ENCODE measurements at regions not wholly inside any gene's neighbourhood (a gene's known extent, or its start where the extent isn't known, plus 50 kb on each side); places are given as distances from the start of the nearest gene placed in this dataset.

GRCh38 chr10:33483124-33483815 lies 148.8 kb upstream of the NRP1 start:
- H4K20me1 ChIP-seq (ENCODE audit: control insufficient read depth, extremely low read depth, insufficient read depth, low read length), result no peaks in the 10 kb centered on the region
- no peak overlapping the region for H2AFZ ChIP-seq (ENCODE audit: control insufficient read depth, low read length)
- dilution Hi-C loops (cut with MboI; ENCODE audit: extremely low pct_ligation_motif_present, low sequenced_read_pairs), result no loop called here
- no peak for DNase-seq (ENCODE audit: low read depth, low spot score)
- no peaks in the 10 kb centered on the region for H3K9me3 ChIP-seq (ENCODE audit: control insufficient read depth, low read depth, low read length)
- TF ChIP-seq EZH2 (IDR thresholded peaks at IDR 0.05; ENCODE audit: low read length), result no peak
- no peak for TF ChIP-seq CTCF (optimal IDR thresholded peaks at IDR 0.05 in 1 of 3, IDR thresholded peaks at IDR 0.05 in 1 of 3, conservative IDR thresholded peaks at IDR 0.05 in 1 of 3; ENCODE audit: extremely low read depth in 1 of 3, insufficient read depth in 2 of 3, low read length in 3 of 3)
- H3K9ac ChIP-seq (ENCODE audit: control insufficient read depth, extremely low read depth, insufficient read depth, low read length), result no peak overlapping the region
- H3K4me3 ChIP-seq (ENCODE audit: control insufficient read depth in 2 of 3, extremely low read depth in 1 of 3, insufficient read depth in 2 of 3, low read depth in 1 of 3, low read length in 3 of 3), result no peak overlapping the region
- FAIRE-seq, result no peak
- H3K36me3 ChIP-seq (ENCODE audit: control insufficient read depth in 2 of 2, extremely low read depth in 1 of 2, insufficient read depth in 2 of 2, low read length in 2 of 2), result no peaks in the 10 kb centered on the region
- H3K9me1 ChIP-seq (ENCODE audit: control insufficient read depth, extremely low read depth, insufficient read depth, low read length), result no peaks in the 10 kb centered on the region
- H3K27me3 ChIP-seq (ENCODE audit: control insufficient read depth, extremely low read depth, insufficient read depth, low read length), result no peaks in the 10 kb centered on the region
- no peak overlapping the region for H3K4me2 ChIP-seq (ENCODE audit: control insufficient read depth, extremely low read depth, insufficient read depth, low read depth, low read length)
- H3K79me2 ChIP-seq (ENCODE audit: control insufficient read depth, insufficient read depth, low read length), result no peaks in the 10 kb centered on the region
- no peaks in the 10 kb centered on the region for H3K4me1 ChIP-seq (ENCODE audit: control insufficient read depth, extremely low read depth, insufficient read depth, low read length)
- H3K27ac ChIP-seq (ENCODE audit: control insufficient read depth, insufficient read depth, low read length), result no peak overlapping the region

GRCh38 chr10:33482486-33482885 lies 148.0 kb upstream of the NRP1 start:
- Histone ChIP-seq H3K9ac (ENCODE audit: control insufficient read depth, extremely low read depth, insufficient read depth, low read length) (no peak overlapping the region), H3K9me3 (ENCODE audit: control insufficient read depth, low read depth, low read length) (no peaks in the 10 kb centered on the region), H4K20me1 (ENCODE audit: control insufficient read depth, extremely low read depth, insufficient read depth, low read length) (no peaks in the 10 kb centered on the region), H3K4me2 (ENCODE audit: control insufficient read depth, extremely low read depth, insufficient read depth, low read depth, low read length) (no peak overlapping the region), H3K79me2 (ENCODE audit: control insufficient read depth, insufficient read depth, low read length) (no peaks in the 10 kb centered on the region), H3K9me1 (ENCODE audit: control insufficient read depth, extremely low read depth, insufficient read depth, low read length) (no peaks in the 10 kb centered on the region), H3K4me1 (ENCODE audit: control insufficient read depth, extremely low read depth, insufficient read depth, low read length) (no peaks in the 10 kb centered on the region), H3K27me3 (ENCODE audit: control insufficient read depth, extremely low read depth, insufficient read depth, low read length) (no peaks in the 10 kb centered on the region), H3K4me3 (ENCODE audit: control insufficient read depth in 2 of 3, extremely low read depth in 1 of 3, insufficient read depth in 2 of 3, low read depth in 1 of 3, low read length in 3 of 3) (no peak overlapping the region), H3K27ac (ENCODE audit: control insufficient read depth, insufficient read depth, low read length) (no peak overlapping the region), H3K36me3 (ENCODE audit: control insufficient read depth in 2 of 2, extremely low read depth in 1 of 2, insufficient read depth in 2 of 2, low read length in 2 of 2) (no peaks in the 10 kb centered on the region), H2AFZ (ENCODE audit: control insufficient read depth, low read length) (no peak overlapping the region)
- dilution Hi-C loops (cut with MboI; ENCODE audit: extremely low pct_ligation_motif_present, low sequenced_read_pairs), result no loop called here
- FAIRE-seq, result no peak
- no peak for DNase-seq (ENCODE audit: low read depth, low spot score)
- TF ChIP-seq CTCF (optimal IDR thresholded peaks at IDR 0.05 in 1 of 3, IDR thresholded peaks at IDR 0.05 in 1 of 3, conservative IDR thresholded peaks at IDR 0.05 in 1 of 3; ENCODE audit: extremely low read depth in 1 of 3, insufficient read depth in 2 of 3, low read length in 3 of 3), result no peak
- TF ChIP-seq EZH2 (IDR thresholded peaks at IDR 0.05; ENCODE audit: low read length), result no peak

Measured in keratinocyte (primary cell).